Inflammatory macrophage treated with lipopolysaccharide for 1 hour (primary cell): ENCODE measurements at regions not wholly inside any gene's neighbourhood (a gene's known extent, or its start where the extent isn't known, plus 50 kb on each side); places are given as distances from the start of the nearest gene placed in this dataset.
"Not testable (repeated sequence)": the region's sequence is repeated elsewhere in the genome, so short reads cannot be mapped to it uniquely, and the experiment has no call there.

Experiments
- DNase-seq, 2 donors: peaks; one replicate each; pipeline ENCODE4 v3.0.0-alpha.2; 2020 to 2022

GRCh38 chr15:20473465-20473864, 68.1 kb downstream of the GOLGA6L6 start:
- DNase-seq = not testable (repeated sequence)

DNA sequence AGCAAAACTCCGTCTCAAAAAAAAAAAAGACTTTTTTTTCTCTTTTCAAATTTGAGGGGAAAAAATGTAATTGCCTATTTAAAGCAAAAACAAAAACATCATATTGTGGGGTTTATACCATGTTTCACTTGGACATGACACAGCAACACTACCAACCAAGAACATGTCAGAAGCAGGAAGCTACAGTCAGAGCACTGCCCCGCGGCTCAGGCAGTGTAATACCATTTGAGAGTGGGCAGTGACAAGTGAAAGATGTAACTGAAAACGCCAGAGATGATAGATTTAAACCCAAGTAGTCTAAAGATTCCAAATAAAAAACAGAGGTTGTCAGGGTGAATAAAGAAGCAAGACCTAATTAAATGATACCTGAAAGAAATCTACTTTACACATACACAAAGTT, 68.6 kb downstream of the GOLGA6L6 start:
- DNase-seq = not testable (repeated sequence)

DNA sequence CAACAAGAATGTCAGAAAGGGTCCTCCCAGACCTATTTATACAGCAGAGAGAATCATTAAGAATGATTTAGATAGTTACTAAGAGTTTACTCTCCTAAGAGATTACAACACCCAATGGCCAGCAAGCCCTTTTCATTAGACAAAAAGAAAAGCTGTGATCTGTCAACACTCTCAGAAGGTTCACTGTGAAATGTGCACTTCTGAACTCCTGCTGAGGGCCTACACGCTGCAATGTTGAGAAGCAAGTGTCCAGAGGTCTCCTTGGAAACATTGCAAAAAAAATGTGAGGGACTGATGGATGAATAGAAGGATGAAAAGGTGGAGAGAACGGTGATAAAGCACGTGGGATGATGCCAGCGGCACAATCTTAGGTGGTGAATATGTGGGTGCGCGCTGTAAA, 70.8 kb downstream of the GOLGA6L6 start:
- not testable (repeated sequence) for DNase-seq

DNA sequence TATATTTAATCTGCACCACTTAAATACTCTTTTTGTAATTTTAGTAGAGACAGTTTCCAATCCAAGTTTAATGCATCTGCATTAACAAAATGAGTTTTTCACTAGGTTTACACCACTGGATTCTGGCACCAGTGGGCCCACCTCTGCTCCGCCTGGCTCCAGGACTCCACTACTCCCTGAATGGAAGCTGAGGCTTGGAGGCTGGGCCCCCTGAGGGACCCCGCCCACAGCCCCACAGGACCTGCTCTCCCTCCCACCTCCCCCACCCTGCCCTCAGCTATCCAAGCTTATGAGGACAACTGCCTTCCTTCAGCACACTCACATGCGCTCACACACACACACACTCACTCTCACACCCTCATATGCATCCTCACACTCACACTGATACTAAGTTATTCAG, 100.5 kb downstream of the GOLGA6L6 start:
- DNase-seq = not testable (repeated sequence)

DNA sequence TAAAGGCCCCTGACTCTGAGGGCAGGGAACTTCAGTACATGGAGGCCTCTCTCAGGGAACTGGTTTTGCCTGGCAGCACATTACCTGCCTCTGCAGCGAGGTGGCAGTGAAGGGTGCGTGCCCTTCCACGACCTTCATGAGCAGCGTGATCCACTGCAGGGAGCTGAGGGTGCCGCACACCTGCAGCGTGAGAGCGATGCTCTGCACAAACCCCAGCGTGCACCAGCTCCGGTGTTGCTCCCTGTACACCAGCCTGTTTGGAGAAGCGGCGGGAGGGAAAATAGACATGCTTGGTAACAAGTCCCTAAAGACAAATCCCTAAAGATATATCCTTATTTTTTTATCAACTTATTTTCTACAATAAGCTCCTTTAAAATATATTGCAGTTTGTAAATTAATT, 101.2 kb downstream of the GOLGA6L6 start:
- not testable (repeated sequence) for DNase-seq

- DNase-seq = not testable (repeated sequence)
Measured at GRCh38 chr15:20439111-20439510, 102.5 kb downstream of the GOLGA6L6 start.

GRCh38 chr15:20438255-20438654, 103.3 kb downstream of the GOLGA6L6 start:
- not testable (repeated sequence) for DNase-seq

- DNase-seq = not testable (repeated sequence)
Measured at GRCh38 chr15:20433468-20433867, 108.1 kb downstream of the GOLGA6L6 start.

DNA sequence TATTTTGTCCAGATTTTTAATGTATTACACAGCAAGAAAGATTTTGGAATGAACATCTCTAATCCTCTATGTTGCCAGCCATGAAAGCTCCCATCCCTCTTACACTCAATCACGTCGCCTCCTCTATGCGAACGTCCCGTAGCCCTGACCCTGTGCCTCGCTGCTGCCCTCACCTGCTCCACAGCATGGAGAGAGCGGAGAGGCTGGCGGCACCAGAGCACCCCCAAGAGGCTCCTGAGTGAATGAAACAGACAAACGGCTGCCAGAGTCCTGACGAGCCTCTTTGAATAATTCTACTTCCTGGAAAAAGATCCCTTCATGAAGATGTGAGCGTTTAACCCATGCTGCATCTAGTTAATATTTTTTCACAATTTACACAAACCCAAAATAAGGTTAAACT, 111.1 kb downstream of the GOLGA6L6 start:
- DNase-seq = not testable (repeated sequence)

DNA sequence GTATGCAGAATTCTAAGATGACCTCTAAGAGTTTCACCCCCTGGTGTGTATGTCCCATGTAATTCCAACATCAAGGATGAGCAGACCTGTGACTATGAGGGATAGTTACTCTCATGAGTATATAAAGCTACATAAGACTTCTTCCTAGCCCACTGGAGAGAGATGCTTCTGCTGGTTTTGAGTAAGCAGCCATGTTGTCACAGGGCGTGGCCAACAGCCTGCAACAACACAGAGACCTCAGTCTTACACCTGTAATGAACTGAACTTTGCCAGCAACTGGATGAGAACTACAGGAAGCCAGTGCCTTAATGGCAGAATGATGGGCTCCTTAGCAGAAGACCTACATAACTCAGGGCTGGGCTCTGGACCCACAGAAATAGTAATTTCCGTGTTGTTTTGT, 120.9 kb downstream of the GOLGA6L6 start:
- not testable (repeated sequence) for DNase-seq

GRCh38 chr15:20416618-20417017, 125.0 kb downstream of the GOLGA6L6 start:
- not testable (repeated sequence) for DNase-seq

DNA sequence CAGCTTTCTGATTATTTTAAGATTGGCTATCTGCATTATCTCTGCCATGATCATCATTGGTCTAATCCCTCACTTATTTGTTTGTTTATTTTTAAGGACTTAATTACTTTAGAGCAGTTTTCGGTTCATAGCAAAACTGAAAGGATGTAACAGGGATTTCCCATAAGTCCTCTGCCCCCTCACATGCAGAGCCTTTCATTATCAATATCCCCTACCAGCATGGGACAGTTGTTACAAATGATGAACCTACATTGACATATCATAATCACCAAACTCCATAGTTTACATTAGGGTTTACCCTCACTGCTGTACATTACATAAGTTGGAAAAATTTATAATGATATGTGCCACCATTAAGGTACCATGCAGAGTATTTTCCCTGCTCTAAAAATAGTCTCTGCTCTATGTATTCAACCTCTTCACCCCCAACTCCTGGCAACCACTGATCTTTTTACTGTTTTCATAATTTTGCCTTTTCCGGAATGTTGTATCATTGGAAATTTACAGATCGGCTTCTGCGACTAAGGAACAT, 131.9 kb downstream of the GOLGA6L6 start:
- DNase-seq = not testable (repeated sequence)

- DNase-seq = no peak
Measured at GRCh38 chr15:20409247-20409646, 132.4 kb downstream of the GOLGA6L6 start.

DNA sequence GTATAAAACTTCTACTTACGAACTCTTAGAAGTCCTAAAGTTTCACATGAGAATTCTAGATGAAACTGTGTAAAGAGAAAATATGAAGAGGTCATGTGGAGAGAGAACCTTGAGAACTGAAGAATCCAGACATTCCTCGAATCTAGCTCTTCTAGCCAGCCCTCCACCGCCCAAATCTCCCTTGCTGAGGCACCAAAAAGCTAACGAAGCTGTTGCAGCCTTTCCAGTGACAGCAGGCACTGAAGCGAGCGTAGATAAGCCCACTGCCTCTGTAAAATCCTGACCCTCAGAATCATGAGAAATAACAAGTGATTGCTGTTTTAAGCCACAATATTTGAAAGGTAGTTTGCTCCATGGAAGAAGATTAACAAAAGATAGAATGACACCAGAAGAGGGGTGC, 134.0 kb downstream of the GOLGA6L6 start:
- no peak for DNase-seq

DNA sequence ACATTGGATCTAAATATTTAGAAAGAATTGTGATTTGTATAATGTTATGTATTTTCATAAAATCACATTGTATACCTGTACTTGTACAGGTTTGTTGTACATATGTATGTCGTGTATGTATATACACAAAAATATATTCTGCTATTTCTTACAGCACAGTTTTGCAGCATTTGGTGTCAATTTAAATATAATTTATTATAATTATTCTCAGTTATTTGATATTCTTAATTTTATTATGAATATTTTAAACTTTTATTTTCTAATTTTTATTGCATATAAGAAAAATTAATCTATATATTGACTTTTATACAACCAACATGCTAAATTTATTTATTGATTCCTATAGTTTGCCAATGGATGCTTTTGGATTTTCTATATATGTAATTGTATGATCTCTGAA, 137.0 kb downstream of the GOLGA6L6 start:
- not testable (repeated sequence) for DNase-seq

DNA sequence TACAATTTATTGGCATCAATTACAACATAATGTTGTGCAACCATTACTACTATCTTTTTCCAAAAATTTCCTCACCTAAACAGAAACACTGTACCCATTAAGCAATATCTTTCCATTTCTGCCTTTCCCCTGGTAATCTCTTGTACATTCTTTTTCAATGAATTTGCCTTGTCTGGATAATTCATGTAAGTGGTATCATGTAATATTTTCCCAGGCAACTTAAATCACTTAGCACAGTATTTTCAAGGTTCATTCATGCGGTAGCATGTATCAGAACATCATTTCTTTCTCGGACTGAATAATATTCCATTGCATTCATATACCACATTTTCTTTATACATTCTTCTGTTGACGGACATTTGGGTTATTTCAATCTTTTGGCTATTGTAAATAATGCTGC, 139.0 kb downstream of the GOLGA6L6 start:
- not testable (repeated sequence) for DNase-seq

- DNase-seq = not testable (repeated sequence)
Measured at GRCh38 chr15:20401058-20401457, 140.5 kb downstream of the GOLGA6L6 start.

DNA sequence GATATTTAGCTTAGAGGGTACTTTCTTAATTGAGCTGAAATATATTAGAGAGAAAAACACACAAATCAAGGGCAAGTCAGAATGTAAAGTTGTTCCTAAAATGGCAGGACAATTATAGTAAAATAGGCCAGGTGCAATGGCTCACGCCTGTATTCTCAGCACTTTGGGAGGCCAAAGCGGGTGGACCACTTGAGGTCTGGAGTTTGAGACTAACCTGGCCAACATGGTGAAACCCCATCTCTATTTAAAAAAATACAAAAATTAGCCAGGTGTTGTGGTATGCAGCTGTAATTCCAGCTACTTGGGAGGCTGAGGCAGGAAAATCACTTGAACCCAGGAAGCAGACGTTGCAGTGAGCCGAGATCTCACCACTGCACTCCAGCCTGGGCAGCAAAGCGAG, 142.9 kb downstream of the GOLGA6L6 start:
- not testable (repeated sequence) for DNase-seq

DNA sequence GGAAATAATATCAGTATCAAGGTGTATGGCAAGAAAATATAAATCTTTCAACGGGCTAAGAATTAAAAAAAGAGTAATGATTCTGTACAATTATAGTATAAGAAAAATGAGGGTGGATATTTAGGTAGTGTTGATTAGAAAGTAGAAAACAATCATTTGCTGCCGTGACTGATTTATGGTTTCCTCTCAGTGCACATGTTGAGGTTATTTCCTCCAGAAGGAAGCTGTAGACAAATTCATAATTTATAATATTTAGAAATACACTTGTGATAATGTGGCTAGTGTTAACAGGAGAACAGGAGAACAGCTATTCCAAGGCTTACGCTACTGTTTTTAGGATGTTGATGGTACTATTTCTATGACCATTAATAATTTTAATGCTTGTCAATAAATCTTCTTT, 153.4 kb downstream of the GOLGA6L6 start:
- DNase-seq = not testable (repeated sequence)

GRCh38 chr15:20386198-20386597, 155.4 kb downstream of the GOLGA6L6 start:
- DNase-seq = no peak

DNA sequence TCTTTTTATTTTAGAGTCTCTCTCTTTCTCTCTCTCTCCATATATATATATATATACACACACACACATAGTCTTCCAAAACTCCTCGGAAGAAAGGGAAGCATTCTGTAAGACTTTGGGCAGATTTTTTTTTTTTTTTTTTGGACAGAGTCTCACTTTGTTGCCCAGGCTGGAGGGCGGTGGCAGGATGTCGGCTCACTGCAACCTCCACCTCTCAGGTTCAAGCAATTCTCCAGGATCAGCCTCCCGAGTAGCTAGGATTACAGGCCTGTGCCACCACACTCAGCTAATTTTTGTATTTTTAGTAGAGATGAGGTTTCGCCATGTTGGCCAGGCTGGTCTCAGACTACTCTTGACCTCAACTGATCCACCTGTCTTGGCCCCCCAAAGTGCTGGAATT, 161.4 kb downstream of the GOLGA6L6 start:
- DNase-seq = not testable (repeated sequence)

DNA sequence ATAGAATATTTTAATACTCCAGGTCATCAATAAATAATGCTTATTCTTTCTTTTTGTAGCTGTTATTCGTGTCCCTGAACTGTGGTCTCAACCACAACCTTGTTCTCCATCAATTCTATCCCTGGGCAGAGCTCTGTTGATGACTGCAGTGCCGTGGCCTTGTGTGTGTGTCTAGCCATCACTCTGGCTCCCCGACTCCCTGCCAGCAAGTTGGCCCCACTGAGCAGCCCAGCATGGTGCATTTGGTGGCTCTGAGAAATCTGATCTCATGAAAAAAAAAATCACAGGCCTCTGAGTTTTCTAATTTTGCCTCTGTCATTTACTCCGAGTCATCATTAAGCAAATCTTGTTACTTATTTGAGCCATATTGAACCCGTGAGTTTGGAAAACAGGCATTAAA, 164.7 kb downstream of the GOLGA6L6 start:
- no peak for DNase-seq

- not testable (repeated sequence) for DNase-seq
Measured at GRCh38 chr15:20372416-20372815, 169.2 kb downstream of the GOLGA6L6 start.

DNA sequence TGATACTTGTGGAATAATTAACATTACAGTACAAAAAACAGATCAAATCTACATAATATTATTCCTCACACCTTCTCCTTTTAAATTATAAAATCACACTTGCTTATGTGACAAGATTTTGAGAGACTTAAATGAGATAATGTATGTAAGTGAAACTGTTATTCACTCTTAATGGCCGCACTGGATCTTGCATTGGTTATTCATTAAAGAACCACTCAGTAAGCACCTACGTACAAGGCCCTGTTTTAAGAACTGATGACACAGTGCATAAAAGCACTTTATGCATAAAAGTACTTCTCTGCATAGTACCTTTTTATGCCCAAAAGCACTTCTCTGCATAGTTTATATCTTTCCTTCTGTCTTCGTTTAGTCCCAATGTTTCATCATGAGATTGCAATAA, 172.1 kb downstream of the GOLGA6L6 start:
- DNase-seq = no peak

DNA sequence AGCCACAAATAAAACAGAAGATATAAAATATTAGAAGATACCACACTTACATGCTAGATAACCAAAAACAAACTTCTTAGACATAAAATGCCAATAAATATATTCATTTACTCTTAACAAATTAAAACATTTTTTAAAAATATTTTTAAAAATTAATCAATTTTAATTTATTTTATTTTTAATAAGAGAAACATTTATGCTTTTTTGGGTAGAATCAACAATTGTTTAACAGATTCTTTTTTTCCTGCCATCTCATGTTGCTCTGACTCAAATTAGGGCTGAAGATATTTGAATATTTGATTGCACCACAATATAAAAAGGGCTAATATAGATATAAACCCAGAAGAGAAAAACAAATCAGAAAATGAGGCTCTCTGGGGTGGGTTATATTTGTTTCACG, 172.6 kb downstream of the GOLGA6L6 start:
- no peak for DNase-seq
